PC-3 (cell line): ENCODE measurements at regions not wholly inside any gene's neighbourhood (a gene's known extent, or its start where the extent isn't known, plus 50 kb on each side); places are given as distances from the start of the nearest gene placed in this dataset.

Experiments
- ATAC-seq: fragments of 200-7000 bp; cut with Tn5 transposase; 2 replicates; pipeline ENCODE4 v1.9.1; 2020; ENCODE audit warnings: mild to moderate bottlenecking, moderate library complexity
- BruUV-seq: library from RNA; stranded (reverse); fragments of 400-500 nt; replicated peaks from 2 replicates; lab custom pipeline; 2021; lab: Mats Ljungman, UMichigan
- CTCF ChIA-PET: fragments of 300-600 bp; sonication (Branson Sonifier 250); formaldehyde crosslinking; loops from one replicate; lab custom pipeline; 2022; ENCODE audit warnings: antibody characterized with exemption; lab: Charles Lee
- POLR2A ChIA-PET: fragments of 300-600 bp; sonication (Branson Sonifier 250); formaldehyde crosslinking; loops from one replicate; lab custom pipeline; 2022; ENCODE audit warnings: antibody characterized with exemption; ENCODE audit not compliant: unreplicated experiment; lab: Charles Lee
- DNase-seq: peaks from one replicate; pipeline ENCODE4 v3.0.0-alpha.2; 2015
- H2AFZ ChIP-seq: fragments of 300-600 bp; sonication (generic); 2 replicates; pipeline ENCODE4 v1.6.0; 2016; ENCODE audit warnings: antibody characterized with exemption, low read length
- H3F3A ChIP-seq: fragments of 300-600 bp; sonication (generic); one replicate; pipeline ENCODE4 v1.6.0; 2017; ENCODE audit warnings: antibody characterized with exemption, low read length, control low read depth, mild to moderate bottlenecking; ENCODE audit not compliant: unreplicated experiment
- H3K27ac ChIP-seq: fragments of 300-600 bp; sonication (generic); 2 replicates; pipeline ENCODE4 v1.5.1; 2016; ENCODE audit warnings: mild to moderate bottlenecking, low read length
- H3K27me3 ChIP-seq: fragments of 300-600 bp; sonication (generic); 2 replicates; pipeline ENCODE4 v1.6.1; 2016; ENCODE audit warnings: low read length, mixed read lengths
- H3K36me3 ChIP-seq: fragments of 300-600 bp; sonication (generic); 2 replicates; pipeline ENCODE4 v1.6.1; 2016; ENCODE audit warnings: low read depth, mixed run types, low read length, mixed read lengths
- H3K4me1 ChIP-seq: fragments of 300-600 bp; sonication (generic); 2 replicates; pipeline ENCODE4 v1.5.1; 2016; ENCODE audit warnings: low read length; ENCODE audit not compliant: insufficient read depth
- H3K4me2 ChIP-seq: fragments of 300-600 bp; sonication (generic); 2 replicates; pipeline ENCODE4 v1.6.0; 2016; ENCODE audit warnings: low read length
- H3K4me3 ChIP-seq: fragments of 300-600 bp; sonication (generic); 2 replicates; pipeline ENCODE4 v1.5.1; 2016; ENCODE audit warnings: mild to moderate bottlenecking, low read length, mixed read lengths
- H3K79me2 ChIP-seq: fragments of 300-600 bp; sonication (generic); 2 replicates; pipeline ENCODE4 v1.6.1; 2017; ENCODE audit warnings: low read length, mixed read lengths
- H3K9ac ChIP-seq: fragments of 300-600 bp; sonication (generic); 2 replicates; pipeline ENCODE4 v1.6.0; 2016; ENCODE audit warnings: mild to moderate bottlenecking, low read length
- H3K9me2 ChIP-seq: fragments of 300-600 bp; sonication (generic); replicated peaks from 2 replicates; pipeline ENCODE4 v1.6.1; 2016; ENCODE audit warnings: mixed run types, low read length, mixed read lengths
- H3K9me3 ChIP-seq: fragments of 300-600 bp; sonication (generic); 2 replicates; pipeline ENCODE4 v1.6.1; 2016; ENCODE audit warnings: low read length, mixed read lengths
- H4K20me1 ChIP-seq: fragments of 300-600 bp; sonication (generic); 2 replicates; pipeline ENCODE4 v1.6.1; 2016; ENCODE audit warnings: low read length, mixed read lengths
- EZH2 ChIP-seq: fragments of 300-600 bp; sonication (generic); IDR thresholded peaks from one replicate; pipeline ENCODE4 v1.6.1; 2017; ENCODE audit warnings: antibody characterized with exemption, mild to moderate bottlenecking, low read length; ENCODE audit not compliant: unreplicated experiment
- EZH2phosphoT487 ChIP-seq: fragments of 300-600 bp; sonication (generic); IDR thresholded peaks from 2 replicates; pipeline ENCODE4 v1.6.1; 2018; ENCODE audit warnings: mild to moderate bottlenecking, antibody characterized with exemption, low read length, borderline replicate concordance
- intact Hi-C: fragments of 100-400 bp; cut with micrococcal nuclease; formaldehyde crosslinking; loops from 2 replicates; pipeline ENCODE4 v1.9.0; 2023
- TF ChIP-seq, protein P1 (sequence below): fragments of 300-600 bp; sonication (generic); conservative IDR thresholded peaks from 2 replicates; pipeline ENCODE4 v1.5.1; 2017; ENCODE audit warnings: antibody characterized with exemption, low read depth, mild to moderate bottlenecking, low read length

- Histone ChIP-seq H3K36me3 (no peaks in the 10 kb centered on the region), H3K4me1 (no peaks in the 10 kb centered on the region), H3K4me3 (no peak overlapping the region), H3F3A (no peaks in the 10 kb centered on the region), H3K9me2 (no peaks in the 10 kb centered on the region), H3K9me3 (no peaks in the 10 kb centered on the region), H3K4me2 (no peak overlapping the region), H4K20me1 (no peaks in the 10 kb centered on the region), H2AFZ (no peak overlapping the region), H3K27me3 (no peaks in the 10 kb centered on the region), H3K9ac (no peak overlapping the region), H3K79me2 (no peaks in the 10 kb centered on the region), H3K27ac (no peak overlapping the region)
- DNase-seq (no peak), ATAC-seq (no peak)
- intact Hi-C loops = no loop called here
- POLR2A ChIA-PET = no interaction called here
- BruUV-seq = no TSS peak
- no peak for TF ChIP-seq EZH2
- TF ChIP-seq, protein P1, sequence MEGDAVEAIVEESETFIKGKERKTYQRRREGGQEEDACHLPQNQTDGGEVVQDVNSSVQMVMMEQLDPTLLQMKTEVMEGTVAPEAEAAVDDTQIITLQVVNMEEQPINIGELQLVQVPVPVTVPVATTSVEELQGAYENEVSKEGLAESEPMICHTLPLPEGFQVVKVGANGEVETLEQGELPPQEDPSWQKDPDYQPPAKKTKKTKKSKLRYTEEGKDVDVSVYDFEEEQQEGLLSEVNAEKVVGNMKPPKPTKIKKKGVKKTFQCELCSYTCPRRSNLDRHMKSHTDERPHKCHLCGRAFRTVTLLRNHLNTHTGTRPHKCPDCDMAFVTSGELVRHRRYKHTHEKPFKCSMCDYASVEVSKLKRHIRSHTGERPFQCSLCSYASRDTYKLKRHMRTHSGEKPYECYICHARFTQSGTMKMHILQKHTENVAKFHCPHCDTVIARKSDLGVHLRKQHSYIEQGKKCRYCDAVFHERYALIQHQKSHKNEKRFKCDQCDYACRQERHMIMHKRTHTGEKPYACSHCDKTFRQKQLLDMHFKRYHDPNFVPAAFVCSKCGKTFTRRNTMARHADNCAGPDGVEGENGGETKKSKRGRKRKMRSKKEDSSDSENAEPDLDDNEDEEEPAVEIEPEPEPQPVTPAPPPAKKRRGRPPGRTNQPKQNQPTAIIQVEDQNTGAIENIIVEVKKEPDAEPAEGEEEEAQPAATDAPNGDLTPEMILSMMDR = no peak
- CTCF ChIA-PET = interaction anchor here (0.8 kb wide), 1 partner anchor 203 kb away, joined by 3 read pairs; no protein-coding TSS in a partner anchor
Measured at GRCh38 chr18:2338601-2339000, 232.7 kb downstream of the METTL4 start.

GRCh38 chr18:2340335-2340734 is 231.0 kb downstream of the METTL4 start:
- no peak overlapping the region for H3K9ac ChIP-seq
- H3K79me2 ChIP-seq = no peaks in the 10 kb centered on the region
- no TSS peak for BruUV-seq
- no peaks in the 10 kb centered on the region for H3K9me3 ChIP-seq
- H3F3A ChIP-seq = no peaks in the 10 kb centered on the region
- DNase-seq (no peak), ATAC-seq (no peak; the same call in 1 of the 2 replicates)
- ChIA-PET CTCF (no interaction called here), POLR2A (no interaction called here)
- no peaks in the 10 kb centered on the region for H3K27me3 ChIP-seq
- no peak overlapping the region for H3K4me3 ChIP-seq
- no peaks in the 10 kb centered on the region for H3K4me1 ChIP-seq
- H3K36me3 ChIP-seq = no peaks in the 10 kb centered on the region
- H2AFZ ChIP-seq = no peak overlapping the region
- H4K20me1 ChIP-seq = no peaks in the 10 kb centered on the region
- H3K27ac ChIP-seq = no peak overlapping the region
- no peak overlapping the region for H3K4me2 ChIP-seq
- TF ChIP-seq, protein P1 = no peak
- no peak for TF ChIP-seq EZH2
- no peak for TF ChIP-seq EZH2phosphoT487
- intact Hi-C loops = no loop called here
- H3K9me2 ChIP-seq = no peaks in the 10 kb centered on the region

DNA sequence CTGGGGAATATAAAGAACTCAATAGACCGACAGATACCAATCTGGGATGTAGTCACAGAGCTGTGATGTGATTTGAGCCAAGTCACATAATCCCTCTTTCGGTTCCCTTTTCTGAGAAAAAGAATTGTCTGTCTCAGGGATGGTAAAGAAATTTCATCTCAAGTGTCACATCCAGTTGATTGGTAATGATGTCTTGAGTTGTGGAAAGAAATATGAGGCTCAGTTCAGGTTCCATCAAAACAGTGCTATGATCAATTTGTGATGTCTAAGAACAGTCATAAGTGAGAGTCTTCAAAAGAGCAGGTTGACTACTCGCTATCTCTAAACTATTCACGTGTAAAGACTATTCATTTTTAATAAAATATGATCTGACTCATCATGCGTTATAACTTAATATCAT is 223.3 kb downstream of the METTL4 start:
- Histone ChIP-seq H3K9me3 (no peaks in the 10 kb centered on the region), H4K20me1 (no peaks in the 10 kb centered on the region), H3K4me1 (no peaks in the 10 kb centered on the region), H3K27ac (no peak overlapping the region), H3K79me2 (no peaks in the 10 kb centered on the region), H3K4me2 (no peak overlapping the region), H3K27me3 (no peaks in the 10 kb centered on the region), H2AFZ (no peak overlapping the region), H3K9me2 (no peaks in the 10 kb centered on the region), H3F3A (no peaks in the 10 kb centered on the region), H3K36me3 (no peaks in the 10 kb centered on the region), H3K9ac (no peak overlapping the region), H3K4me3 (no peak overlapping the region)
- ATAC-seq = no peak
- intact Hi-C loops = no loop called here
- DNase-seq = no peak
- BruUV-seq = no TSS peak
- POLR2A ChIA-PET = no interaction called here
- CTCF ChIA-PET = no interaction called here
- TF ChIP-seq, protein P1 = no peak
